Ureter (tissue), 1 donor: ENCODE measurements at regions not wholly inside any gene's neighbourhood (a gene's known extent, or its start where the extent isn't known, plus 50 kb on each side); places are given as distances from the start of the nearest gene placed in this dataset.
"Not testable (repeated sequence)": the region's sequence is repeated elsewhere in the genome, so short reads cannot be mapped to it uniquely, and the experiment has no call there.

ENCODE experiments used
- DNase-seq: peaks from one replicate; pipeline ENCODE4 v3.0.0-alpha.2; 2020; ENCODE audit warnings: low spot score
- donor health status: DM: yes; HTN: yes; CAD: no.

- no peak for DNase-seq
These were observed 724.7 kb downstream of the METTL4 start for GRCh38 chr18:1846640-1847039.

- no peak for DNase-seq
These were observed 722.6 kb downstream of the METTL4 start for GRCh38 chr18:1848716-1849115.

- no peak for DNase-seq
These were observed 721.9 kb downstream of the METTL4 start for GRCh38 chr18:1849386-1849785.

- DNase-seq: not testable (repeated sequence)
These were observed 714.0 kb downstream of the METTL4 start for GRCh38 chr18:1857281-1857680.

GRCh38 chr18:1861473-1861872 is 709.8 kb downstream of the METTL4 start:
- DNase-seq: no peak

GRCh38 chr18:1865869-1866268 is 705.4 kb downstream of the METTL4 start:
- DNase-seq: no peak

GRCh38 chr18:1872274-1872673 is 699.0 kb downstream of the METTL4 start:
- no peak for DNase-seq

- no peak for DNase-seq
These were observed 696.1 kb downstream of the METTL4 start for GRCh38 chr18:1875219-1875618.

- DNase-seq: no peak
These were observed 686.7 kb downstream of the METTL4 start for GRCh38 chr18:1884623-1885022.

GRCh38 chr18:1891641-1892040 is 679.7 kb downstream of the METTL4 start:
- no peak for DNase-seq

- no peak for DNase-seq
These were observed 679.1 kb downstream of the METTL4 start for GRCh38 chr18:1892191-1892590.

- DNase-seq: no peak
These were observed 675.7 kb downstream of the METTL4 start for GRCh38 chr18:1895456-1896185.

- no peak for DNase-seq
These were observed 664.9 kb downstream of the METTL4 start for GRCh38 chr18:1906421-1906820.

- no peak for DNase-seq
These were observed 663.7 kb downstream of the METTL4 start for GRCh38 chr18:1907470-1908206.

GRCh38 chr18:1914489-1914888 is 656.8 kb downstream of the METTL4 start:
- no peak for DNase-seq

- DNase-seq: no peak
These were observed 654.3 kb downstream of the METTL4 start for GRCh38 chr18:1916869-1917523.

- no peak for DNase-seq
These were observed 653.7 kb downstream of the METTL4 start for GRCh38 chr18:1917569-1917968.

- DNase-seq: no peak
These were observed 649.2 kb downstream of the METTL4 start for GRCh38 chr18:1922066-1922465.

GRCh38 chr18:1928711-1929110 is 642.6 kb downstream of the METTL4 start:
- DNase-seq: no peak

- no peak for DNase-seq
These were observed 641.6 kb downstream of the METTL4 start for GRCh38 chr18:1929720-1930119.

GRCh38 chr18:1930291-1931270 is 640.7 kb downstream of the METTL4 start:
- no peak for DNase-seq

GRCh38 chr18:1952486-1952885 is 618.8 kb downstream of the METTL4 start:
- DNase-seq: no peak
